MCF 10A (cell line): ENCODE measurements at regions not wholly inside any gene's neighbourhood (a gene's known extent, or its start where the extent isn't known, plus 50 kb on each side); places are given as distances from the start of the nearest gene placed in this dataset.

Experiments used
- BruUV-seq: library from RNA; stranded (reverse); fragments of 400-500 nt; replicated peaks from 2 replicates; lab custom pipeline; 2021; lab: Mats Ljungman, UMichigan
- CTCF ChIA-PET: fragments of 300-600 bp; sonication (Branson Sonifier 250); formaldehyde crosslinking; extraction: SDS; loops from one replicate; lab custom pipeline; 2021; ENCODE audit warnings: antibody characterized with exemption, inconsistent platforms; lab: Yijun Ruan, JAX
- POLR2A ChIA-PET: fragments of 300-600, 350-650 bp; sonication (Branson Sonifier 250); formaldehyde crosslinking; extraction: SDS; loops from one replicate; lab custom pipeline; 2020; ENCODE audit warnings: antibody characterized with exemption, inconsistent platforms; lab: Yijun Ruan, JAX
- DNase-seq: peaks from one replicate; pipeline ENCODE4 v3.0.0-alpha.2; 2018; ENCODE audit not compliant: unreplicated experiment
- H3K27ac Mint-ChIP-seq: one replicate; pipeline ENCODE4 v1.8.0; 2022; ENCODE audit warnings: mild to moderate bottlenecking, low read depth, mixed read lengths; ENCODE audit not compliant: unreplicated experiment
- H3K27me3 Mint-ChIP-seq: one replicate; pipeline ENCODE4 v1.8.0; 2022; ENCODE audit warnings: mixed read lengths; ENCODE audit not compliant: insufficient read depth, unreplicated experiment
- H3K36me3 Mint-ChIP-seq: one replicate; pipeline ENCODE4 v1.8.0; 2022; ENCODE audit warnings: mild to moderate bottlenecking, moderate library complexity, mixed read lengths; ENCODE audit not compliant: insufficient read depth, unreplicated experiment
- H3K4me1 Mint-ChIP-seq: one replicate; pipeline ENCODE4 v1.8.0; 2022; ENCODE audit warnings: mixed read lengths; ENCODE audit not compliant: insufficient read depth, unreplicated experiment
- H3K4me3 Mint-ChIP-seq: one replicate; pipeline ENCODE4 v1.8.0; 2022; ENCODE audit warnings: mild to moderate bottlenecking, moderate library complexity, mixed read lengths; ENCODE audit not compliant: unreplicated experiment
- H3K9me3 Mint-ChIP-seq: one replicate; pipeline ENCODE4 v1.8.0; 2022; ENCODE audit warnings: mixed read lengths; ENCODE audit not compliant: unreplicated experiment
- CTCF ChIP-seq: fragments of 200-600 bp; IDR thresholded peaks from one replicate; pipeline ENCODE4 v1.8.0; 2022; ENCODE audit warnings: antibody characterized with exemption, mild to moderate bottlenecking; ENCODE audit not compliant: unreplicated experiment
- intact Hi-C: fragments of 100-400 bp; cut with micrococcal nuclease; formaldehyde crosslinking; loops from 2 replicates; pipeline ENCODE4 v1.14.1; 2022

GRCh38 chr16:13767215-13767614 is 152.7 kb upstream of the ERCC4 start:
- no TSS peak for BruUV-seq
- H3K4me1 Mint-ChIP-seq, result no peaks in the 10 kb centered on the region
- H3K4me3 Mint-ChIP-seq, result no peak overlapping the region
- H3K9me3 Mint-ChIP-seq, result no peaks in the 10 kb centered on the region
- TF ChIP-seq CTCF, result no peak
- DNase-seq, result peak; percentile 24
- peaks cover 38% of the 10 kb centered on the region for H3K27me3 Mint-ChIP-seq
- ChIA-PET CTCF (interaction anchor here (0.6 to 1.9 kb wide), 13 partner anchors 12 to 1672 kb away, joined by 3 to 9 read pairs (median 3); partner anchors contain the start of gene ERCC4), POLR2A (no interaction called here)
- H3K27ac Mint-ChIP-seq, result no peak overlapping the region
- H3K36me3 Mint-ChIP-seq, result no peaks in the 10 kb centered on the region
- intact Hi-C loops, result loop anchor here (2.0 kb wide), 1 partner anchor 870 kb away; no protein-coding TSS in a partner anchor

GRCh38 chr16:13768471-13768870 is 151.5 kb upstream of the ERCC4 start:
- Mint-ChIP-seq H3K36me3 (no peaks in the 10 kb centered on the region), H3K27ac (no peak overlapping the region), H3K9me3 (no peaks in the 10 kb centered on the region), H3K4me3 (no peak overlapping the region), H3K27me3 (peaks cover 50% of the 10 kb centered on the region), H3K4me1 (no peaks in the 10 kb centered on the region)
- DNase-seq, result no peak
- CTCF ChIA-PET, result interaction anchor here (0.6 to 1.9 kb wide), 4 partner anchors 19 to 1673 kb away, joined by 3 to 9 read pairs (median 4); partner anchors contain the start of gene ERCC4
- no TSS peak for BruUV-seq
- POLR2A ChIA-PET, result no interaction called here
- TF ChIP-seq CTCF, result no peak
- intact Hi-C loops, result no loop called here

GRCh38 chr16:13770436-13770835 is 149.5 kb upstream of the ERCC4 start:
- Mint-ChIP-seq H3K36me3 (no peaks in the 10 kb centered on the region), H3K27ac (no peak overlapping the region), H3K27me3 (peaks cover 65% of the 10 kb centered on the region), H3K4me3 (no peak overlapping the region), H3K4me1 (no peaks in the 10 kb centered on the region), H3K9me3 (peaks cover 9% of the 10 kb centered on the region)
- DNase-seq, result no peak
- intact Hi-C loops, result no loop called here
- TF ChIP-seq CTCF, result no peak
- CTCF ChIA-PET, result interaction anchor here (0.6 kb wide), 1 partner anchor 797 kb away, joined by 3 read pairs; no protein-coding TSS in a partner anchor
- no TSS peak for BruUV-seq
- POLR2A ChIA-PET, result no interaction called here

GRCh38 chr16:13772782-13773181 is 147.2 kb upstream of the ERCC4 start:
- no peaks in the 10 kb centered on the region for H3K4me1 Mint-ChIP-seq
- peaks cover 59% of the 10 kb centered on the region for H3K27me3 Mint-ChIP-seq
- ChIA-PET POLR2A (interaction anchor here (0.6 kb wide), 1 partner anchor 25 kb away, joined by 3 read pairs; no protein-coding TSS in a partner anchor), CTCF (interaction anchor here (0.9 kb wide), 1 partner anchor 55 kb away, joined by 5 read pairs; no protein-coding TSS in a partner anchor)
- intact Hi-C loops, result no loop called here
- no peak for DNase-seq
- no peak overlapping the region for H3K4me3 Mint-ChIP-seq
- peaks cover 9% of the 10 kb centered on the region for H3K9me3 Mint-ChIP-seq
- no peak overlapping the region for H3K27ac Mint-ChIP-seq
- H3K36me3 Mint-ChIP-seq, result no peaks in the 10 kb centered on the region
- TF ChIP-seq CTCF, result no peak
- BruUV-seq, result no TSS peak
